Kidney epithelial cell (primary cell): ENCODE measurements at regions not wholly inside any gene's neighbourhood (a gene's known extent, or its start where the extent isn't known, plus 50 kb on each side); places are given as distances from the start of the nearest gene placed in this dataset.

Experiments
- DNase-seq: peaks from one replicate; pipeline ENCODE4 v3.0.0-alpha.2; 2010; ENCODE audit warnings: low read depth
- H3K27me3 ChIP-seq: 2 replicates; pipeline ENCODE4 v1.6.0; 2011; ENCODE audit warnings: low read length; ENCODE audit not compliant: control insufficient read depth, insufficient read depth
- H3K36me3 ChIP-seq: 2 replicates; pipeline ENCODE4 v1.5.1; 2011; ENCODE audit warnings: low read length; ENCODE audit not compliant: control insufficient read depth, insufficient read depth
- H3K4me3 ChIP-seq: 2 replicates; pipeline ENCODE4 v1.5.1; 2011; ENCODE audit warnings: low read depth, mild to moderate bottlenecking, control low read depth, low read length
- TF ChIP-seq, protein P1 (sequence below): IDR thresholded peaks from 2 replicates; pipeline ENCODE4 v1.5.1; 2011; ENCODE audit warnings: mild to moderate bottlenecking, moderate library complexity, low read length, control low read depth, inconsistent platforms; ENCODE audit not compliant: insufficient read depth, poor library complexity, severe bottlenecking

GRCh38 chr10:81031774-81032173 lies 494.1 kb downstream of the SH2D4B start:
- Histone ChIP-seq H3K27me3 (no peaks in the 10 kb centered on the region), H3K36me3 (no peaks in the 10 kb centered on the region), H3K4me3 (no peak overlapping the region)
- DNase-seq = no peak
- TF ChIP-seq, protein P1, sequence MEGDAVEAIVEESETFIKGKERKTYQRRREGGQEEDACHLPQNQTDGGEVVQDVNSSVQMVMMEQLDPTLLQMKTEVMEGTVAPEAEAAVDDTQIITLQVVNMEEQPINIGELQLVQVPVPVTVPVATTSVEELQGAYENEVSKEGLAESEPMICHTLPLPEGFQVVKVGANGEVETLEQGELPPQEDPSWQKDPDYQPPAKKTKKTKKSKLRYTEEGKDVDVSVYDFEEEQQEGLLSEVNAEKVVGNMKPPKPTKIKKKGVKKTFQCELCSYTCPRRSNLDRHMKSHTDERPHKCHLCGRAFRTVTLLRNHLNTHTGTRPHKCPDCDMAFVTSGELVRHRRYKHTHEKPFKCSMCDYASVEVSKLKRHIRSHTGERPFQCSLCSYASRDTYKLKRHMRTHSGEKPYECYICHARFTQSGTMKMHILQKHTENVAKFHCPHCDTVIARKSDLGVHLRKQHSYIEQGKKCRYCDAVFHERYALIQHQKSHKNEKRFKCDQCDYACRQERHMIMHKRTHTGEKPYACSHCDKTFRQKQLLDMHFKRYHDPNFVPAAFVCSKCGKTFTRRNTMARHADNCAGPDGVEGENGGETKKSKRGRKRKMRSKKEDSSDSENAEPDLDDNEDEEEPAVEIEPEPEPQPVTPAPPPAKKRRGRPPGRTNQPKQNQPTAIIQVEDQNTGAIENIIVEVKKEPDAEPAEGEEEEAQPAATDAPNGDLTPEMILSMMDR = no peak

DNA sequence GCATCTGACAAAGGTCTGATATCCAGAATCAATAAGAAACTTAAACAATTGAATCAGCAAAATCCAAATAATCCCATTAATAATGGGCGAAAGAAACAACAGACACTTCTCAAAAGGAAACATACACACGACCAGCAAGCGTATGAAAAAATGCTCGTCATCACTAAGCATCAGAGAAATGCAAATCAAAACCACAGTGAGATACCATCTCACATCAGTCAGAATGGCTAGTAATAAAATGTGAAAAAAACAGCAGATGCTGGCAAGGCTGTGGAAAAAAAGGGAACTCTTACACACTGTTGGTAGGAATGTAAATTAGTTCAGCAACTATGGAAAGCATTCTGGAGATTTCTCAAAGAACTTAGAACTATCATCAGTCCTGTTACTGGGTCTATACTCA lies 496.7 kb downstream of the SH2D4B start:
- Histone ChIP-seq H3K27me3 (no peaks in the 10 kb centered on the region), H3K36me3 (no peaks in the 10 kb centered on the region), H3K4me3 (no peak overlapping the region)
- TF ChIP-seq, protein P1 = no peak
- DNase-seq = no peak

DNA sequence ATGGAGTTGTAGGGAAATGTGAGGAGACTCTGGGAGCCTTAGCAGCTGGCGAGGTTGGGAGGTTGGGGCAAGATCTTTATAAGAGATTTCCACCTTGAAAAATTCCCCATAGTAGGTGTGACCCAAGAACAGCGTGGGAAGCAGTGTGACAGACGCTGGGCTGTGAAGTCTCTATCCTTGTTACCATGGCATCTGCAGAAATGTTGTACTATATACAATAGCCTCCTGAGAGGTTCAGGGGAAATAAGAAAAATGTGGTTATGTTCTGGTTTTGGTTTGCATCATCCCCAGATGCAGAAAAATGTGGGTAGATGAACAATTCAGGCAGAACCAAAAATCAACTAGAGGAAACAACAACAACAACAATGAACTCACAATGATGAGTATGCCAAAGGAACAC lies 498.6 kb downstream of the SH2D4B start:
- DNase-seq = no peak
- Histone ChIP-seq H3K4me3 (no peak overlapping the region), H3K27me3 (no peaks in the 10 kb centered on the region), H3K36me3 (no peaks in the 10 kb centered on the region)
- TF ChIP-seq, protein P1 = no peak

- no peak for DNase-seq
- Histone ChIP-seq H3K4me3 (no peak overlapping the region), H3K27me3 (no peaks in the 10 kb centered on the region), H3K36me3 (no peaks in the 10 kb centered on the region)
- TF ChIP-seq, protein P1 = no peak
Measured at GRCh38 chr10:81040031-81040430, 502.3 kb downstream of the SH2D4B start.

DNA sequence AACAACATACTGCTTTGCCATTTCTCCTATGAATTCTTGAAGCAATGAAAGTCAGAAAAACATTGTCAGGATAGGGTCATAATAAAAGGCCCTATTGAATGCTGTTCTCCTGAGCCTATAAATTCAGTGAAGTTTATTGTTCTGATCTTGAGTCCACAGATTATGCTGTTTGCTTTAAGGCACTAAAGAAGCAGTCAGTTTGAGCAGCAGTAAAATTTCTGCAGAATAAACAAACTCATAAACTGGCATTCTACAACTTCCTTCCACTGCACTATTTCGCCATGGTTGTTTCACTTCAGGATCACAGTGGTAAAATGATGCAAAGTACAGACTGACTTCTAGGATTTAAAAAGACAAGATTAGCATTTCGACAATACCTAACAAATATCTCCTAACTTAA lies 503.2 kb downstream of the SH2D4B start:
- no peak overlapping the region for H3K4me3 ChIP-seq
- no peaks in the 10 kb centered on the region for H3K27me3 ChIP-seq
- H3K36me3 ChIP-seq = no peaks in the 10 kb centered on the region
- DNase-seq = no peak
- TF ChIP-seq, protein P1 = no peak

DNA sequence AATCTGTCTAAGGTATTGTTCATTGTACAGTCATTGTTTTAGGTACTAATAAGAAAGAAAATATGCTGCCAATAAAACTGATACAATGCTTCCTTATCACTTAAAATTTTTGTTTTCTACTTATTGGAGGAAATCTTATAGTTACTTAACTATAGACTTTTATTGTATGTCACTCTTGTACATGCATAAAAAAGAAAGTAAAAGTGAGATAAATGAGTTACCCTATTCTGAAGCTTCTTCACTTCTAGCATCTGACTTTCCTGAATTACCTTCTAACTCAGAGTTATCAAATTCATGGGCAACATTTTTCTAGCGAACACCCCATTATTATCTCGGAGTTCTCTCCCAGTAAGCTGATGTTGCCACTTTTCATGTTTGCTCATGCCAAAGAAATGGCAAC lies 504.9 kb downstream of the SH2D4B start:
- Histone ChIP-seq H3K27me3 (no peaks in the 10 kb centered on the region), H3K4me3 (no peak overlapping the region), H3K36me3 (no peaks in the 10 kb centered on the region)
- DNase-seq = no peak
- TF ChIP-seq, protein P1 = no peak
